Transverse colon (tissue), 4 donors: ENCODE measurements at regions not wholly inside any gene's neighbourhood (a gene's known extent, or its start where the extent isn't known, plus 50 kb on each side); places are given as distances from the start of the nearest gene placed in this dataset.

Source experiments
- DNase-seq: peaks from one replicate; pipeline ENCODE4 v3.0.0-alpha.2; 2019
- H3K27ac ChIP-seq, 4 donors: fragments of 200-600 bp; sonication (generic); 2 replicates each; pipeline ENCODE4 v1.5.1; 2016 to 2018; ENCODE audit warnings: inconsistent platforms in 4 of 4
- H3K27me3 ChIP-seq: fragments of 200-600 bp; sonication (generic); 2 replicates; pipeline ENCODE4 v1.5.1; 2017; ENCODE audit warnings: inconsistent platforms
- H3K36me3 ChIP-seq, 4 donors: fragments of 200-600 bp; sonication (generic); 2 replicates each; pipeline ENCODE4 v1.5.1; 2017 to 2019; ENCODE audit warnings: inconsistent platforms in 4 of 4
- H3K4me1 ChIP-seq, 4 donors: fragments of 200-600 bp; sonication (generic); 2 replicates each; pipeline ENCODE4 v1.5.1; 2017 to 2020; ENCODE audit warnings: inconsistent platforms in 4 of 4
- H3K4me3 ChIP-seq, 4 donors: fragments of 200-600 bp; sonication (generic); 1 replicate in 1 of 4; 2 replicates in 3 of 4; pipeline versions ENCODE4 v1.5.1 to v1.6.1; 2017 to 2019; ENCODE audit warnings: inconsistent platforms in 4 of 4
- H3K9me3 ChIP-seq, 2 donors: fragments of 200-600 bp; sonication (generic); 2 replicates each; pipeline ENCODE4 v1.5.1; 2017 to 2019; ENCODE audit warnings: inconsistent platforms in 2 of 2
- EP300 ChIP-seq: sonication (generic); formaldehyde crosslinking; IDR thresholded peaks from one replicate; pipeline ENCODE4 v1.6.1; 2017; ENCODE audit warnings: antibody characterized with exemption, low read depth
- POLR2A ChIP-seq: fragments of 450-650 bp; IDR thresholded peaks from one replicate; pipeline ENCODE4 v1.6.1; 2016; ENCODE audit warnings: antibody characterized with exemption, mild to moderate bottlenecking, moderate library complexity
- POLR2AphosphoS5 ChIP-seq, 3 donors: sonication (generic); formaldehyde crosslinking; IDR thresholded peaks; one replicate each; pipeline ENCODE4 v1.6.1; 2016; ENCODE audit warnings: antibody characterized with exemption in 3 of 3
- WGBS, 2 donors: methylation state at CpG; one replicate each; pipeline ENCODE4 v1.1.5; 2018; ENCODE audit warnings: low coverage in 1 of 2; 5-methylcytosine and 5-hydroxymethylcytosine counted together
- in situ Hi-C, 4 donors: fragments of 200-750 bp; cut with MboI; loops; one replicate each; pipeline versions ENCODE4 v1.15.0 to v1.15.1; 2017; ENCODE audit warnings: low sequenced_read_pairs in 3 of 4, low pct_ligation_motif_present in 1 of 4, low pct_unique_long_range_greater_than_20kb in 1 of 4
- intact Hi-C: fragments of 100-400 bp; cut with DNase I; formaldehyde crosslinking; loops from one replicate; pipeline ENCODE4 v1.15.1; 2023; ENCODE audit warnings: low total_unique reads
- TF ChIP-seq, protein P1 (sequence below), 5 experiments: fragments of 200-600 bp in 3 of 5; fragments of 450-650 bp in 2 of 5; sonication (generic) in 3 of 5; IDR thresholded peaks; 1 replicate in 2 of 5; 2 replicates in 3 of 5; pipeline ENCODE4 v1.5.1; 2016 to 2017; ENCODE audit warnings: antibody characterized with exemption in 5 of 5, inconsistent platforms in 3 of 5, mild to moderate bottlenecking in 2 of 5, moderate library complexity in 1 of 5

GRCh38 chr6:166866839-166867637 is 89.3 kb downstream of the RNASET2 start:
- TF ChIP-seq POLR2AphosphoS5 (IDR thresholded peaks at IDR 0.05) (no peak), POLR2A (no peak), EP300 (no peak)
- TF ChIP-seq, protein P1, sequence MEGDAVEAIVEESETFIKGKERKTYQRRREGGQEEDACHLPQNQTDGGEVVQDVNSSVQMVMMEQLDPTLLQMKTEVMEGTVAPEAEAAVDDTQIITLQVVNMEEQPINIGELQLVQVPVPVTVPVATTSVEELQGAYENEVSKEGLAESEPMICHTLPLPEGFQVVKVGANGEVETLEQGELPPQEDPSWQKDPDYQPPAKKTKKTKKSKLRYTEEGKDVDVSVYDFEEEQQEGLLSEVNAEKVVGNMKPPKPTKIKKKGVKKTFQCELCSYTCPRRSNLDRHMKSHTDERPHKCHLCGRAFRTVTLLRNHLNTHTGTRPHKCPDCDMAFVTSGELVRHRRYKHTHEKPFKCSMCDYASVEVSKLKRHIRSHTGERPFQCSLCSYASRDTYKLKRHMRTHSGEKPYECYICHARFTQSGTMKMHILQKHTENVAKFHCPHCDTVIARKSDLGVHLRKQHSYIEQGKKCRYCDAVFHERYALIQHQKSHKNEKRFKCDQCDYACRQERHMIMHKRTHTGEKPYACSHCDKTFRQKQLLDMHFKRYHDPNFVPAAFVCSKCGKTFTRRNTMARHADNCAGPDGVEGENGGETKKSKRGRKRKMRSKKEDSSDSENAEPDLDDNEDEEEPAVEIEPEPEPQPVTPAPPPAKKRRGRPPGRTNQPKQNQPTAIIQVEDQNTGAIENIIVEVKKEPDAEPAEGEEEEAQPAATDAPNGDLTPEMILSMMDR (IDR thresholded peaks at IDR 0.05) = no peak
- in situ Hi-C loops = no loop called here

GRCh38 chr6:166864333-166864732 is 92.0 kb downstream of the RNASET2 start:
- peaks cover 43% of the 10 kb centered on the region for H3K27me3 ChIP-seq

More at GRCh38 chr6:166866839-166867637, 89.3 kb downstream of the RNASET2 start:
- H3K4me1 ChIP-seq = peaks cover 0 to 9% (median 6%) of the 10 kb centered on the region in 4 donors
- no peak overlapping the region for H3K27ac ChIP-seq
- H3K27me3 ChIP-seq = peaks cover 23% of the 10 kb centered on the region
- no peaks in the 10 kb centered on the region for H3K9me3 ChIP-seq
- no peak for DNase-seq
- H3K4me3 ChIP-seq = no peak overlapping the region
- intact Hi-C loops = no loop called here
- no peaks in the 10 kb centered on the region for H3K36me3 ChIP-seq
- 85% methylated on average over 19 of the region's 19 CpGs; no CpG with 5 or more reads in 1 of the 2 donors for WGBS, 2 donors

DNA sequence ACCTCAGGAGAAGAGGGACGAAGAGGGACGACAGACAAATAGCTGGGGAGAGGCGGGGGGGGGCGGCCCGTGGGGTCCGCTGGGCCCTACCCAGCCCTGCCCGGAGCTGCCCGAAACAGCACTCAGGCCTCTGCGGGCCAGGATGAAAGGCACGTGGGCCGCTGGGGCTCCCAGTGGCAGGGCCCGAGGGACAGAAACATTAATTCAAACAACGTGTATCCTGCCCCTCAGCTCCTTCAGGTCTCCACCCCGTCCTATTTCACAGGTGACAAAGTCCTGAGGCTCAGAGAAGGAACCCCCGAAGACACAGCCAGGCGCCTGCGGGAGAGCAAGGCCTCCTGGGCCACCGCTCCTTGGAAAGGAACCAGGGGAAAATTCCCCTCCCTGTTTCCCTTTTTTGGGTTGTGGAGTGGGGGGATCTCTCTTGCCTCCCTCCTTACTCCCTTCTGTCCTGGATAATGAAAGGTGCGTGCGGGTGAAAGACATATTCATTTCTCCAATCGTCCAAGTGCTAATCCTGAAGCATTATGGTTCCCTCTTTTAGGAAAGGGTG is 93.3 kb downstream of the RNASET2 start:
- TF ChIP-seq EP300 = no peak
- TF ChIP-seq, protein P1 (IDR thresholded peaks at IDR 0.05) = no peak
- TF ChIP-seq POLR2AphosphoS5 (IDR thresholded peaks at IDR 0.05) = no peak
- no peak for TF ChIP-seq POLR2A
- Histone ChIP-seq H3K27me3 (peaks cover 43% of the 10 kb centered on the region), H3K4me1 (peaks cover 0 to 13% (median 8%) of the 10 kb centered on the region in 4 donors), H3K9me3 (no peaks in the 10 kb centered on the region), H3K4me3 (peak overlapping the region; percentile 32 to 64 (median 46)), H3K27ac (peak overlapping the region in 3 of 4 donors; percentile 5 to 45 (median 26)), H3K36me3 (no peaks in the 10 kb centered on the region)
- WGBS, 2 donors = 27 to 83% methylated on average over 1 to 21 of the region's 21 CpGs
- no peak for DNase-seq
- in situ Hi-C loops = no loop called here
- intact Hi-C loops = no loop called here

More at GRCh38 chr6:166864333-166864732, 92.0 kb downstream of the RNASET2 start:
- no peak overlapping the region for H3K4me3 ChIP-seq
- no peaks in the 10 kb centered on the region for H3K9me3 ChIP-seq
- 29 to 63% methylated on average over 1 of the region's 1 CpG for WGBS, 2 donors
- TF ChIP-seq EP300 (no peak), POLR2AphosphoS5 (IDR thresholded peaks at IDR 0.05) (no peak)
- TF ChIP-seq, protein P1 (IDR thresholded peaks at IDR 0.05) = no peak
- intact Hi-C loops (no loop called here), in situ Hi-C loops (no loop called here)
- H3K27ac ChIP-seq = no peak overlapping the region
- peaks cover 0 to 13% (median 8%) of the 10 kb centered on the region in 4 donors for H3K4me1 ChIP-seq
- no peaks in the 10 kb centered on the region for H3K36me3 ChIP-seq
- no peak for DNase-seq

GRCh38 chr6:166862287-166862977 is 93.9 kb downstream of the RNASET2 start:
- 2% methylated on average over 39 of the region's 56 CpGs; no CpG with 5 or more reads in 1 of the 2 donors for WGBS, 2 donors
- Histone ChIP-seq H3K27ac (peak overlapping the region in 3 of 4 donors; percentile 5 to 45 (median 26)), H3K27me3 (peaks cover 43% of the 10 kb centered on the region), H3K4me1 (peaks cover 0 to 13% (median 8%) of the 10 kb centered on the region in 4 donors), H3K9me3 (no peaks in the 10 kb centered on the region), H3K4me3 (peak overlapping the region; percentile 32 to 64 (median 46)), H3K36me3 (no peaks in the 10 kb centered on the region)
- in situ Hi-C loops (no loop called here), intact Hi-C loops (no loop called here)
- no peak for DNase-seq
- no peak for TF ChIP-seq EP300
- TF ChIP-seq, protein P1 (IDR thresholded peaks at IDR 0.05) = no peak
- TF ChIP-seq POLR2A = no peak
- no peak for TF ChIP-seq POLR2AphosphoS5 (IDR thresholded peaks at IDR 0.05)
